HEK293 (cell line): ENCODE measurements at regions not wholly inside any gene's neighbourhood (a gene's known extent, or its start where the extent isn't known, plus 50 kb on each side); places are given as distances from the start of the nearest gene placed in this dataset.

Experiments used
- CTCF ChIA-PET: fragments of 350-600 bp; formaldehyde crosslinking; extraction: SDS; loops from one replicate; lab custom pipeline; 2021; ENCODE audit warnings: antibody characterized with exemption; lab: Yijun Ruan, JAX
- POLR2A ChIA-PET: fragments of 300-600 bp; formaldehyde crosslinking; extraction: SDS; loops from one replicate; lab custom pipeline; 2020; ENCODE audit warnings: antibody characterized with exemption, inconsistent platforms; lab: Yijun Ruan, JAX
- H3K27ac ChIP-seq: fragments of 200-500 bp; sonication (Bioruptor generic); 2 replicates; pipeline ENCODE4 v1.5.1; 2014; ENCODE audit warnings: low read depth, low read length, control low read depth, inconsistent platforms; ENCODE audit errors: extremely low read depth
- H3K36me3 ChIP-seq, 2 experiments: fragments of 200-500 bp in 1 of 2; sonication (Bioruptor generic) in 1 of 2; 1 replicate in 1 of 2; 2 replicates in 1 of 2; pipeline ENCODE4 v1.5.1; 2014 to 2017; ENCODE audit warnings: inconsistent platforms in 2 of 2, low read length in 2 of 2; ENCODE audit not compliant: control insufficient read depth in 2 of 2, insufficient read depth in 1 of 2
- H3K4me1 ChIP-seq: fragments of 200-500 bp; sonication (Bioruptor generic); 2 replicates; pipeline ENCODE4 v1.5.1; 2014; ENCODE audit warnings: mild to moderate bottlenecking, low read length, inconsistent platforms; ENCODE audit not compliant: control insufficient read depth, insufficient read depth
- H3K4me3 ChIP-seq: 2 replicates; pipeline ENCODE4 v1.5.1; 2011; ENCODE audit warnings: low read depth, mild to moderate bottlenecking, control low read depth, low read length, moderate library complexity
- H3K9me3 ChIP-seq: fragments of 200-500 bp; sonication (Bioruptor generic); 2 replicates; pipeline ENCODE4 v1.5.1; 2014; ENCODE audit warnings: low read depth, low read length, inconsistent platforms; ENCODE audit not compliant: control insufficient read depth, insufficient read depth
- HOXD13 ChIP-seq: sonication (generic); formaldehyde crosslinking; IDR thresholded peaks from 2 replicates; pipeline ENCODE4 v1.8.0; 2022; ENCODE audit warnings: missing genetic modification reagents, borderline replicate concordance
- KLF8 ChIP-seq: fragments of 450-650 bp; formaldehyde crosslinking; IDR thresholded peaks from 2 replicates; pipeline ENCODE4 v1.5.1; 2016; ENCODE audit warnings: missing biosample characterization, missing genetic modification characterization
- OVOL3 ChIP-seq: fragments of 450-650 bp; formaldehyde crosslinking; IDR thresholded peaks from 2 replicates; pipeline ENCODE4 v1.5.1; 2016; ENCODE audit warnings: missing biosample characterization, missing genetic modification characterization
- SP2 ChIP-seq: fragments of 450-650 bp; formaldehyde crosslinking; IDR thresholded peaks from 2 replicates; pipeline ENCODE4 v1.5.1; 2016; ENCODE audit warnings: missing biosample characterization, missing genetic modification characterization
- ZBTB8A ChIP-seq: fragments of 450-650 bp; formaldehyde crosslinking; IDR thresholded peaks from 2 replicates; pipeline ENCODE4 v1.5.1; 2016; ENCODE audit warnings: missing biosample characterization, missing genetic modification characterization
- ZFP37 ChIP-seq: fragments of 450-650 bp; formaldehyde crosslinking; IDR thresholded peaks from 2 replicates; pipeline ENCODE4 v1.5.1; 2016; ENCODE audit warnings: missing biosample characterization, missing genetic modification characterization
- ZNF155 ChIP-seq: fragments of 450-650 bp; formaldehyde crosslinking; IDR thresholded peaks from 2 replicates; pipeline ENCODE4 v1.5.1; 2016; ENCODE audit warnings: missing biosample characterization, missing genetic modification characterization
- ZNF16 ChIP-seq: fragments of 450-650 bp; formaldehyde crosslinking; IDR thresholded peaks from 2 replicates; pipeline ENCODE4 v1.5.1; 2016; ENCODE audit warnings: low read depth, missing biosample characterization, missing genetic modification characterization
- ZNF202 ChIP-seq: fragments of 450-650 bp; formaldehyde crosslinking; IDR thresholded peaks from 2 replicates; pipeline ENCODE4 v1.5.1; 2016; ENCODE audit warnings: missing biosample characterization, missing genetic modification characterization, borderline replicate concordance
- ZNF660 ChIP-seq: fragments of 450-650 bp; IDR thresholded peaks from 2 replicates; pipeline ENCODE4 v1.5.1; 2018; ENCODE audit warnings: missing biosample characterization, mild to moderate bottlenecking, missing genetic modification characterization
- ZSCAN23 ChIP-seq: fragments of 450-650 bp; formaldehyde crosslinking; IDR thresholded peaks from 2 replicates; pipeline ENCODE4 v1.5.1; 2016; ENCODE audit warnings: missing biosample characterization, missing genetic modification characterization
- TF ChIP-seq, protein P1 (sequence below): fragments of 450-650 bp; formaldehyde crosslinking; IDR thresholded peaks from 2 replicates; pipeline ENCODE4 v1.5.1; 2016; ENCODE audit warnings: missing biosample characterization, missing genetic modification characterization
- TF ChIP-seq, protein P2 (sequence below): fragments of 450-650 bp; formaldehyde crosslinking; IDR thresholded peaks from 2 replicates; pipeline ENCODE4; 2016; ENCODE audit warnings: missing biosample characterization, missing genetic modification characterization
- TF ChIP-seq, protein P3 (sequence below): fragments of 450-650 bp; formaldehyde crosslinking; IDR thresholded peaks from 2 replicates; pipeline ENCODE4 v1.5.1; 2016; ENCODE audit warnings: missing biosample characterization, missing genetic modification characterization, borderline replicate concordance
- TF ChIP-seq, protein P4 (sequence below): fragments of 450-650 bp; formaldehyde crosslinking; IDR thresholded peaks from 2 replicates; pipeline ENCODE4 v1.5.1; 2017; ENCODE audit warnings: missing biosample characterization, missing genetic modification characterization

DNA sequence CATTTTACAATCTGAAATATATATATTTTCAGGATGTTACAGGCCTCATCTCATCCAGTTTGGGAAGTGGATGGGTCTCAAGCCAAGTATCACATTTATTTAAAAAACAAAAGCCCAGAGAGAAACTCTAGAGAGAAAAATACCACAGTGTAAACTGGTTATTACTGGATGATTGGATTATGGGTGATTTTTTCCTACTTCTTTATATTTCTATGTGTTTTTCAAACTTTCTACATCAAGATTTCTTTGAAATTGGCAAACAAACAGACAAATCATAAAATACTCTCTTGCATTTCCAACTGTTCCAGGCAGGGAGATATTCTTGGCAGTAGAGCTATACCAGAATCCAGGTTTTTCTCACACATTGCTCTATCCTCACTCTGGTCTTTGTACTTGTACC is 116.0 kb upstream of the SMIM23 start:
- H3K9me3 ChIP-seq: no peaks in the 10 kb centered on the region
- ChIA-PET CTCF (no interaction called here), POLR2A (no interaction called here)
- TF ChIP-seq, protein P1, sequence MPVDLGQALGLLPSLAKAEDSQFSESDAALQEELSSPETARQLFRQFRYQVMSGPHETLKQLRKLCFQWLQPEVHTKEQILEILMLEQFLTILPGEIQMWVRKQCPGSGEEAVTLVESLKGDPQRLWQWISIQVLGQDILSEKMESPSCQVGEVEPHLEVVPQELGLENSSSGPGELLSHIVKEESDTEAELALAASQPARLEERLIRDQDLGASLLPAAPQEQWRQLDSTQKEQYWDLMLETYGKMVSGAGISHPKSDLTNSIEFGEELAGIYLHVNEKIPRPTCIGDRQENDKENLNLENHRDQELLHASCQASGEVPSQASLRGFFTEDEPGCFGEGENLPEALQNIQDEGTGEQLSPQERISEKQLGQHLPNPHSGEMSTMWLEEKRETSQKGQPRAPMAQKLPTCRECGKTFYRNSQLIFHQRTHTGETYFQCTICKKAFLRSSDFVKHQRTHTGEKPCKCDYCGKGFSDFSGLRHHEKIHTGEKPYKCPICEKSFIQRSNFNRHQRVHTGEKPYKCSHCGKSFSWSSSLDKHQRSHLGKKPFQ: no peak
- TF ChIP-seq ZNF660 (tag by site-specific recombination) (no peak), ZSCAN23 (tag by site-specific recombination) (no peak), ZNF16 (no peak), ZFP37 (tag by site-specific recombination) (no peak), ZNF155 (tag by site-specific recombination) (no peak), KLF8 (tag by site-specific recombination) (no peak), ZBTB8A (no peak), SP2 (tag by site-specific recombination) (no peak), OVOL3 (tag by site-specific recombination) (no peak), HOXD13 (no peak)
- TF ChIP-seq, protein P2, sequence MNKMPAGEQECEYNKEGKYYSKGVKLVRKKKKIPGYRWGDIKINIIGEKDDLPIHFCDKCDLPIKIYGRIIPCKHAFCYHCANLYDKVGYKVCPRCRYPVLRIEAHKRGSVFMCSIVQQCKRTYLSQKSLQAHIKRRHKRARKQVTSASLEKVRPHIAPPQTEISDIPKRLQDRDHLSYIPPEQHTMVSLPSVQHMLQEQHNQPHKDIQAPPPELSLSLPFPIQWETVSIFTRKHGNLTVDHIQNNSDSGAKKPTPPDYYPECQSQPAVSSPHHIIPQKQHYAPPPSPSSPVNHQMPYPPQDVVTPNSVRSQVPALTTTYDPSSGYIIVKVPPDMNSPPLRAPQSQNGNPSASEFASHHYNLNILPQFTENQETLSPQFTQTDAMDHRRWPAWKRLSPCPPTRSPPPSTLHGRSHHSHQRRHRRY (tag by site-specific recombination): no peak
- TF ChIP-seq, protein P3, sequence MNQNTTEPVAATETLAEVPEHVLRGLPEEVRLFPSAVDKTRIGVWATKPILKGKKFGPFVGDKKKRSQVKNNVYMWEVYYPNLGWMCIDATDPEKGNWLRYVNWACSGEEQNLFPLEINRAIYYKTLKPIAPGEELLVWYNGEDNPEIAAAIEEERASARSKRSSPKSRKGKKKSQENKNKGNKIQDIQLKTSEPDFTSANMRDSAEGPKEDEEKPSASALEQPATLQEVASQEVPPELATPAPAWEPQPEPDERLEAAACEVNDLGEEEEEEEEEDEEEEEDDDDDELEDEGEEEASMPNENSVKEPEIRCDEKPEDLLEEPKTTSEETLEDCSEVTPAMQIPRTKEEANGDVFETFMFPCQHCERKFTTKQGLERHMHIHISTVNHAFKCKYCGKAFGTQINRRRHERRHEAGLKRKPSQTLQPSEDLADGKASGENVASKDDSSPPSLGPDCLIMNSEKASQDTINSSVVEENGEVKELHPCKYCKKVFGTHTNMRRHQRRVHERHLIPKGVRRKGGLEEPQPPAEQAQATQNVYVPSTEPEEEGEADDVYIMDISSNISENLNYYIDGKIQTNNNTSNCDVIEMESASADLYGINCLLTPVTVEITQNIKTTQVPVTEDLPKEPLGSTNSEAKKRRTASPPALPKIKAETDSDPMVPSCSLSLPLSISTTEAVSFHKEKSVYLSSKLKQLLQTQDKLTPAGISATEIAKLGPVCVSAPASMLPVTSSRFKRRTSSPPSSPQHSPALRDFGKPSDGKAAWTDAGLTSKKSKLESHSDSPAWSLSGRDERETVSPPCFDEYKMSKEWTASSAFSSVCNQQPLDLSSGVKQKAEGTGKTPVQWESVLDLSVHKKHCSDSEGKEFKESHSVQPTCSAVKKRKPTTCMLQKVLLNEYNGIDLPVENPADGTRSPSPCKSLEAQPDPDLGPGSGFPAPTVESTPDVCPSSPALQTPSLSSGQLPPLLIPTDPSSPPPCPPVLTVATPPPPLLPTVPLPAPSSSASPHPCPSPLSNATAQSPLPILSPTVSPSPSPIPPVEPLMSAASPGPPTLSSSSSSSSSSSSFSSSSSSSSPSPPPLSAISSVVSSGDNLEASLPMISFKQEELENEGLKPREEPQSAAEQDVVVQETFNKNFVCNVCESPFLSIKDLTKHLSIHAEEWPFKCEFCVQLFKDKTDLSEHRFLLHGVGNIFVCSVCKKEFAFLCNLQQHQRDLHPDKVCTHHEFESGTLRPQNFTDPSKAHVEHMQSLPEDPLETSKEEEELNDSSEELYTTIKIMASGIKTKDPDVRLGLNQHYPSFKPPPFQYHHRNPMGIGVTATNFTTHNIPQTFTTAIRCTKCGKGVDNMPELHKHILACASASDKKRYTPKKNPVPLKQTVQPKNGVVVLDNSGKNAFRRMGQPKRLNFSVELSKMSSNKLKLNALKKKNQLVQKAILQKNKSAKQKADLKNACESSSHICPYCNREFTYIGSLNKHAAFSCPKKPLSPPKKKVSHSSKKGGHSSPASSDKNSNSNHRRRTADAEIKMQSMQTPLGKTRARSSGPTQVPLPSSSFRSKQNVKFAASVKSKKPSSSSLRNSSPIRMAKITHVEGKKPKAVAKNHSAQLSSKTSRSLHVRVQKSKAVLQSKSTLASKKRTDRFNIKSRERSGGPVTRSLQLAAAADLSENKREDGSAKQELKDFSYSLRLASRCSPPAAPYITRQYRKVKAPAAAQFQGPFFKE (tag by site-specific recombination): no peak
- no peak overlapping the region for H3K27ac ChIP-seq
- no peaks in the 10 kb centered on the region for H3K4me1 ChIP-seq
- no peaks in the 10 kb centered on the region for H3K36me3 ChIP-seq
- no peak overlapping the region for H3K4me3 ChIP-seq

DNA sequence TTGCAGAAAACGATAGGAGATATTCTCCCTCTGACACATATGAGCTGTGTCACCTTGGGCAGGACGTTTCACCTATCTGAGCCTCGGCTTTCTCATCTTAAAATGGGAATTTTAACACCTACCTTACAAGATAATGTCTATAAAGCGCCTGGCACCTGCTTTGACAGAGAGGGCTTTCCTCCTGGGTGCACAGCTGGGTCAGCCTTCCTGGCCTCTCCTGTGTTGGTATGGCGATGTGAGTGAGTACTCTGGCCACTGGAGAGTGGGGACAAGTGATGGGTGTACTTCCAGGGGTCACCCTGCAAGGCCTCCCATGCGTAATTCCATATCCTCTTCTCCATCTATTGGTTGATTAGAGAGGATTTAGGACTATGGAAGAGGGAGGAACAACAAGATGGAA is 113.1 kb upstream of the SMIM23 start:
- Histone ChIP-seq H3K36me3 (no peaks in the 10 kb centered on the region), H3K27ac (no peak overlapping the region)
- TF ChIP-seq, protein P4, sequence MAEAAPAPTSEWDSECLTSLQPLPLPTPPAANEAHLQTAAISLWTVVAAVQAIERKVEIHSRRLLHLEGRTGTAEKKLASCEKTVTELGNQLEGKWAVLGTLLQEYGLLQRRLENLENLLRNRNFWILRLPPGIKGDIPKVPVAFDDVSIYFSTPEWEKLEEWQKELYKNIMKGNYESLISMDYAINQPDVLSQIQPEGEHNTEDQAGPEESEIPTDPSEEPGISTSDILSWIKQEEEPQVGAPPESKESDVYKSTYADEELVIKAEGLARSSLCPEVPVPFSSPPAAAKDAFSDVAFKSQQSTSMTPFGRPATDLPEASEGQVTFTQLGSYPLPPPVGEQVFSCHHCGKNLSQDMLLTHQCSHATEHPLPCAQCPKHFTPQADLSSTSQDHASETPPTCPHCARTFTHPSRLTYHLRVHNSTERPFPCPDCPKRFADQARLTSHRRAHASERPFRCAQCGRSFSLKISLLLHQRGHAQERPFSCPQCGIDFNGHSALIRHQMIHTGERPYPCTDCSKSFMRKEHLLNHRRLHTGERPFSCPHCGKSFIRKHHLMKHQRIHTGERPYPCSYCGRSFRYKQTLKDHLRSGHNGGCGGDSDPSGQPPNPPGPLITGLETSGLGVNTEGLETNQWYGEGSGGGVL (tag by site-specific recombination): no peak
- no peak for TF ChIP-seq ZNF202
- TF ChIP-seq, all 188 proteins: peak for 0
- ChIA-PET POLR2A (no interaction called here), CTCF (interaction anchor here (0.7 kb wide), 1 partner anchor 43 kb away, joined by 3 read pairs; no protein-coding TSS in a partner anchor)
- Histone ChIP-seq H3K9me3 (no peaks in the 10 kb centered on the region), H3K4me1 (no peaks in the 10 kb centered on the region), H3K4me3 (no peak overlapping the region)
